NT2/D1 (cell line): ENCODE measurements at regions not wholly inside any gene's neighbourhood (a gene's known extent, or its start where the extent isn't known, plus 50 kb on each side); places are given as distances from the start of the nearest gene placed in this dataset.

Experiments
- YY1 ChIP-seq: IDR thresholded peaks from 2 replicates; pipeline ENCODE4 v1.6.1; 2011; ENCODE audit not compliant: insufficient read length, insufficient read depth
- ZNF274 ChIP-seq: IDR thresholded peaks from 2 replicates; pipeline ENCODE4 v1.6.1; 2011; ENCODE audit warnings: mild to moderate bottlenecking, low read depth, low read length

DNA sequence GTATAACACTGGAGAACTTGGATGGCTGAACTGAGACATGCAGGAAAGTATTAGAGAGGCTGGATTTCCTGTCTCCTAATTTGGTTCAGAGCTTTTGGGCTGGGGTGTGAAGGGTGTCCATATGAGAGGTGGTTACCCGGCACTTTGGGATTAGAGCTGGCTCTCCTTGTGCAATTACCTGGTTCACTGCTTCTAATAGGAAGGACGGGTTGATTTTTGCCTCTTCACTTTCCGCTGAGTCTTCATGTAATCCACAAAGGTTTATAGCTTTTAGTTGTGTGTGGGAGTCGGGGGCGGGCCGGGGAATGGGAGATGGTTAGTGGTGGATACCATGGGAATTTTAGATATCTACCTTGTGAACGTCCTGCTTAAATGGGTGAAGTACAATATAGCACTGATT is 151.5 kb downstream of the BTBD3 start:
- TF ChIP-seq ZNF274: no peak
- TF ChIP-seq YY1: no peak
